PC-3 (cell line): ENCODE measurements at regions not wholly inside any gene's neighbourhood (a gene's known extent, or its start where the extent isn't known, plus 50 kb on each side); places are given as distances from the start of the nearest gene placed in this dataset.
"Not testable (repeated sequence)": the region's sequence is repeated elsewhere in the genome, so short reads cannot be mapped to it uniquely, and the experiment has no call there.

ENCODE experiments used
- ATAC-seq: fragments of 200-7000 bp; cut with Tn5 transposase; 2 replicates; pipeline ENCODE4 v1.9.1; 2020; ENCODE audit warnings: mild to moderate bottlenecking, moderate library complexity
- BruUV-seq: library from RNA; stranded (reverse); fragments of 400-500 nt; replicated peaks from 2 replicates; lab custom pipeline; 2021; lab: Mats Ljungman, UMichigan
- CTCF ChIA-PET: fragments of 300-600 bp; sonication (Branson Sonifier 250); formaldehyde crosslinking; loops from one replicate; lab custom pipeline; 2022; ENCODE audit warnings: antibody characterized with exemption; lab: Charles Lee
- POLR2A ChIA-PET: fragments of 300-600 bp; sonication (Branson Sonifier 250); formaldehyde crosslinking; loops from one replicate; lab custom pipeline; 2022; ENCODE audit warnings: antibody characterized with exemption; ENCODE audit not compliant: unreplicated experiment; lab: Charles Lee
- DNase-seq: peaks from one replicate; pipeline ENCODE4 v3.0.0-alpha.2; 2015
- H2AFZ ChIP-seq: fragments of 300-600 bp; sonication (generic); 2 replicates; pipeline ENCODE4 v1.6.0; 2016; ENCODE audit warnings: antibody characterized with exemption, low read length
- H3F3A ChIP-seq: fragments of 300-600 bp; sonication (generic); one replicate; pipeline ENCODE4 v1.6.0; 2017; ENCODE audit warnings: antibody characterized with exemption, low read length, control low read depth, mild to moderate bottlenecking; ENCODE audit not compliant: unreplicated experiment
- H3K27ac ChIP-seq: fragments of 300-600 bp; sonication (generic); 2 replicates; pipeline ENCODE4 v1.5.1; 2016; ENCODE audit warnings: mild to moderate bottlenecking, low read length
- H3K27me3 ChIP-seq: fragments of 300-600 bp; sonication (generic); 2 replicates; pipeline ENCODE4 v1.6.1; 2016; ENCODE audit warnings: low read length, mixed read lengths
- H3K36me3 ChIP-seq: fragments of 300-600 bp; sonication (generic); 2 replicates; pipeline ENCODE4 v1.6.1; 2016; ENCODE audit warnings: low read depth, mixed run types, low read length, mixed read lengths
- H3K4me1 ChIP-seq: fragments of 300-600 bp; sonication (generic); 2 replicates; pipeline ENCODE4 v1.5.1; 2016; ENCODE audit warnings: low read length; ENCODE audit not compliant: insufficient read depth
- H3K4me2 ChIP-seq: fragments of 300-600 bp; sonication (generic); 2 replicates; pipeline ENCODE4 v1.6.0; 2016; ENCODE audit warnings: low read length
- H3K4me3 ChIP-seq: fragments of 300-600 bp; sonication (generic); 2 replicates; pipeline ENCODE4 v1.5.1; 2016; ENCODE audit warnings: mild to moderate bottlenecking, low read length, mixed read lengths
- H3K79me2 ChIP-seq: fragments of 300-600 bp; sonication (generic); 2 replicates; pipeline ENCODE4 v1.6.1; 2017; ENCODE audit warnings: low read length, mixed read lengths
- H3K9ac ChIP-seq: fragments of 300-600 bp; sonication (generic); 2 replicates; pipeline ENCODE4 v1.6.0; 2016; ENCODE audit warnings: mild to moderate bottlenecking, low read length
- H3K9me2 ChIP-seq: fragments of 300-600 bp; sonication (generic); replicated peaks from 2 replicates; pipeline ENCODE4 v1.6.1; 2016; ENCODE audit warnings: mixed run types, low read length, mixed read lengths
- H3K9me3 ChIP-seq: fragments of 300-600 bp; sonication (generic); 2 replicates; pipeline ENCODE4 v1.6.1; 2016; ENCODE audit warnings: low read length, mixed read lengths
- H4K20me1 ChIP-seq: fragments of 300-600 bp; sonication (generic); 2 replicates; pipeline ENCODE4 v1.6.1; 2016; ENCODE audit warnings: low read length, mixed read lengths
- EZH2 ChIP-seq: fragments of 300-600 bp; sonication (generic); IDR thresholded peaks from one replicate; pipeline ENCODE4 v1.6.1; 2017; ENCODE audit warnings: antibody characterized with exemption, mild to moderate bottlenecking, low read length; ENCODE audit not compliant: unreplicated experiment
- EZH2phosphoT487 ChIP-seq: fragments of 300-600 bp; sonication (generic); IDR thresholded peaks from 2 replicates; pipeline ENCODE4 v1.6.1; 2018; ENCODE audit warnings: mild to moderate bottlenecking, antibody characterized with exemption, low read length, borderline replicate concordance
- intact Hi-C: fragments of 100-400 bp; cut with micrococcal nuclease; formaldehyde crosslinking; loops from 2 replicates; pipeline ENCODE4 v1.9.0; 2023
- TF ChIP-seq, protein P1 (sequence below): fragments of 300-600 bp; sonication (generic); conservative IDR thresholded peaks from 2 replicates; pipeline ENCODE4 v1.5.1; 2017; ENCODE audit warnings: antibody characterized with exemption, low read depth, mild to moderate bottlenecking, low read length

DNA sequence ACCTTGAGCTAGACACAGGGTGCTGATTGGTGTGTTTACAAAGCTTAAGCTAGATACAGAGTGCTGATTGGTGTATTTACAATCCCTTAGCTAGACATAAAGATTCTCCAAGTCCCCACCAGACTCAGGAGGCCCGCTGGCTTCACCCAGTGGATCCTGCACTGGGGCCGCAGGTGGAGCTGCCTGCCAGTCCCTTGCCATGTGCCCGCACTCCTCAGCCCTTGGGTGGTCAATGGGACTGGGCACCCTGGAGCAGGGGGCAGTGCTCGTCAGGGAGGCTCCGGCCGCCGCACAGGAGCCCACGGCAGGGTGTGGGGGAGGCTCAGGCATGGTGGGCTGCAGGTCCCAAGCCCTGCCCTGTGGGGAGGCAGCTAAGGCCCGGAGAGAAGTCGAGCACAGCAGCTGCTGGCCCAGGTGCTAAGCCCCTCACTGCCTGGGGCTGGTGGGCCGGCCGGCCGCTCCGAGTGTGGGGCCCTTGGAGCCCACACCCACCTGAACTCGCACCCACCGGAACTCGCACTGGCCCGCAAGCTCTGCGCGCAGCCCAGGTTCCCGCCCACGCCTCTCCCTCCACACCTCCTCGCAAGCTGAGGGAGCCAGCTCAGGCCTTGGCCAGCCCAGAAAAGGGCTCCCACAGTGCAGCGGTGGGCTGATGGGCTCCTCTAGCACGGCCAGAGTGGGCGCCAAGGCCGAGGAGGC lies 169.1 kb upstream of the ARSJ start:
- H4K20me1 ChIP-seq, ATAC-seq, intact Hi-C loops, H2AFZ ChIP-seq, DNase-seq, POLR2A ChIA-PET, H3K27ac ChIP-seq, H3K4me2 ChIP-seq, H3K4me3 ChIP-seq, CTCF ChIA-PET, H3F3A ChIP-seq, H3K27me3 ChIP-seq, H3K36me3 ChIP-seq, H3K4me1 ChIP-seq, H3K79me2 ChIP-seq, H3K9me2 ChIP-seq, BruUV-seq, H3K9me3 ChIP-seq, H3K9ac ChIP-seq: not testable (repeated sequence)

GRCh38 chr4:114156371-114156770 lies 176.9 kb upstream of the ARSJ start:
- Histone ChIP-seq H3K4me1 (no peaks in the 10 kb centered on the region), H3K27ac (no peak overlapping the region), H3K9me3 (no peaks in the 10 kb centered on the region), H3K36me3 (no peaks in the 10 kb centered on the region), H3K9ac (no peak overlapping the region), H3K9me2 (no peaks in the 10 kb centered on the region), H3K27me3 (no peaks in the 10 kb centered on the region), H3K4me3 (no peak overlapping the region), H3K79me2 (no peaks in the 10 kb centered on the region), H3F3A (no peaks in the 10 kb centered on the region), H3K4me2 (no peak overlapping the region), H4K20me1 (no peaks in the 10 kb centered on the region), H2AFZ (no peak overlapping the region)
- intact Hi-C loops: no loop called here
- ChIA-PET POLR2A (no interaction called here), CTCF (no interaction called here)
- no peak for TF ChIP-seq EZH2phosphoT487
- TF ChIP-seq, protein P1, sequence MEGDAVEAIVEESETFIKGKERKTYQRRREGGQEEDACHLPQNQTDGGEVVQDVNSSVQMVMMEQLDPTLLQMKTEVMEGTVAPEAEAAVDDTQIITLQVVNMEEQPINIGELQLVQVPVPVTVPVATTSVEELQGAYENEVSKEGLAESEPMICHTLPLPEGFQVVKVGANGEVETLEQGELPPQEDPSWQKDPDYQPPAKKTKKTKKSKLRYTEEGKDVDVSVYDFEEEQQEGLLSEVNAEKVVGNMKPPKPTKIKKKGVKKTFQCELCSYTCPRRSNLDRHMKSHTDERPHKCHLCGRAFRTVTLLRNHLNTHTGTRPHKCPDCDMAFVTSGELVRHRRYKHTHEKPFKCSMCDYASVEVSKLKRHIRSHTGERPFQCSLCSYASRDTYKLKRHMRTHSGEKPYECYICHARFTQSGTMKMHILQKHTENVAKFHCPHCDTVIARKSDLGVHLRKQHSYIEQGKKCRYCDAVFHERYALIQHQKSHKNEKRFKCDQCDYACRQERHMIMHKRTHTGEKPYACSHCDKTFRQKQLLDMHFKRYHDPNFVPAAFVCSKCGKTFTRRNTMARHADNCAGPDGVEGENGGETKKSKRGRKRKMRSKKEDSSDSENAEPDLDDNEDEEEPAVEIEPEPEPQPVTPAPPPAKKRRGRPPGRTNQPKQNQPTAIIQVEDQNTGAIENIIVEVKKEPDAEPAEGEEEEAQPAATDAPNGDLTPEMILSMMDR: no peak
- no peak for TF ChIP-seq EZH2
- ATAC-seq: no peak
- DNase-seq: no peak
- no TSS peak for BruUV-seq

DNA sequence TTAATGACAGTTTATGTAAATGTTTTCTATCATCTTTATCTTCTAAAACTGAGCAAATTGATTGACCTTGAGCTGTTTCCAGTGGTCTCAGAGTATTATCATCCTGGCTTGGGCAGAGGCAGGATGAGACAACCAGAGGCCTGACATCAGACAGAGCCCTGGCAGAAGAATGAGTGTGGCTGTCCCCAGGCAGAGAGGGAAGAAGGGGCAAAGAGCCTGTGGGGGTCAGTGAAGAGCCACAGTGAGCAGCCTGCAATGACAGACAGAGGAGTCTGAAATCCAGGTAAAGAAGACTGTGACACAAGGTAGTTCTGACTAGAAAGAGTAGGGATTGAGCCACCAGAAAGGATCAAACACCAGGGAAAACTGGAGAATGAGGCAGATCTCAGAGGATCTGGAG lies 182.4 kb upstream of the ARSJ start:
- Histone ChIP-seq H2AFZ (no peak overlapping the region), H3K79me2 (no peaks in the 10 kb centered on the region), H3K4me3 (no peak overlapping the region), H3K27ac (no peak overlapping the region), H3K36me3 (no peaks in the 10 kb centered on the region), H3F3A (no peaks in the 10 kb centered on the region), H3K4me1 (no peaks in the 10 kb centered on the region), H3K27me3 (no peaks in the 10 kb centered on the region), H3K9ac (no peak overlapping the region), H3K4me2 (no peak overlapping the region), H3K9me3 (no peaks in the 10 kb centered on the region), H4K20me1 (no peaks in the 10 kb centered on the region), H3K9me2 (no peaks in the 10 kb centered on the region)
- no peak for DNase-seq
- TF ChIP-seq, protein P1: no peak
- TF ChIP-seq EZH2phosphoT487: no peak
- TF ChIP-seq EZH2: no peak
- BruUV-seq: no TSS peak
- ATAC-seq: no peak
- CTCF ChIA-PET: no interaction called here
- POLR2A ChIA-PET: no interaction called here
- intact Hi-C loops: no loop called here
